Chondrocyte (in vitro differentiated cells): ENCODE measurements at regions not wholly inside any gene's neighbourhood (a gene's known extent, or its start where the extent isn't known, plus 50 kb on each side); places are given as distances from the start of the nearest gene placed in this dataset.

Source experiments
- DNase-seq: peaks from one replicate; pipeline ENCODE4 v3.0.0; 2021; ENCODE audit warnings: mixed read lengths, low spot score
- H3K27ac Mint-ChIP-seq: one replicate; pipeline ENCODE4 v1.8.0; 2021; ENCODE audit warnings: mild to moderate bottlenecking, moderate library complexity, mixed read lengths; ENCODE audit not compliant: unreplicated experiment
- H3K27me3 Mint-ChIP-seq: 2 replicates; pipeline ENCODE4 v1.8.0; 2021; ENCODE audit warnings: low read depth, mixed read lengths
- H3K36me3 Mint-ChIP-seq: 2 replicates; pipeline ENCODE4 v1.8.0; 2021; ENCODE audit warnings: low read depth, mixed read lengths
- H3K4me1 Mint-ChIP-seq: 2 replicates; pipeline ENCODE4 v1.8.0; 2021; ENCODE audit warnings: low read depth, mild to moderate bottlenecking, mixed read lengths
- H3K4me3 Mint-ChIP-seq: one replicate; pipeline ENCODE4 v1.8.0; 2021; ENCODE audit warnings: mild to moderate bottlenecking, moderate library complexity, mixed read lengths; ENCODE audit not compliant: unreplicated experiment
- H3K9me3 Mint-ChIP-seq: 2 replicates; pipeline ENCODE4 v1.8.0; 2021; ENCODE audit warnings: low read depth, mixed read lengths
- TF ChIP-seq, protein P1 (sequence below): fragments of 200-600 bp; sonication (generic); IDR thresholded peaks from 2 replicates; pipeline ENCODE4 v1.5.0; 2021; ENCODE audit warnings: antibody characterized with exemption, mild to moderate bottlenecking, moderate library complexity

DNA sequence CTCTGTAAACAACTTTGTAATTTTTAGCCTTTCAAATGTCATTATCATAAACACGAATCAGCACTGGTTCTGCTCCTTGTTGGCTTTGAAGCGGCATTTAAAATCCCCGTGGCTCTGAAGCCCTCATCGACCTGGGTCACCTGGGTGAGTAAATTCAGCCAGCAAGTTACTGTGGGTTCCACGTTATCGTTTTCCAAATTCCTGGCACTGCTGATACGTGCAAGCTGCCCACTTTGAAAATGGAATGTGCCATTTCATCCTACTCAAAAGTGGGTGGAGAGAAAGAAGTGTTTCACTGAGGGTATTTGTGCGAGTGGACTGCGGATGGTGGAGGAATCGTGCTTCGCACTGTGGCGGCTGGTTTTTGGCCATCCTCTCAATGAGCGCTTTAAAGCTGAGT, 281.7 kb downstream of the KLF6 start:
- Mint-ChIP-seq H3K36me3 (no peaks in the 10 kb centered on the region), H3K27me3 (no peaks in the 10 kb centered on the region), H3K9me3 (no peaks in the 10 kb centered on the region), H3K4me3 (no peak overlapping the region), H3K4me1 (peaks cover 21% of the 10 kb centered on the region), H3K27ac (no peak overlapping the region)
- no peak for DNase-seq
- TF ChIP-seq, protein P1, sequence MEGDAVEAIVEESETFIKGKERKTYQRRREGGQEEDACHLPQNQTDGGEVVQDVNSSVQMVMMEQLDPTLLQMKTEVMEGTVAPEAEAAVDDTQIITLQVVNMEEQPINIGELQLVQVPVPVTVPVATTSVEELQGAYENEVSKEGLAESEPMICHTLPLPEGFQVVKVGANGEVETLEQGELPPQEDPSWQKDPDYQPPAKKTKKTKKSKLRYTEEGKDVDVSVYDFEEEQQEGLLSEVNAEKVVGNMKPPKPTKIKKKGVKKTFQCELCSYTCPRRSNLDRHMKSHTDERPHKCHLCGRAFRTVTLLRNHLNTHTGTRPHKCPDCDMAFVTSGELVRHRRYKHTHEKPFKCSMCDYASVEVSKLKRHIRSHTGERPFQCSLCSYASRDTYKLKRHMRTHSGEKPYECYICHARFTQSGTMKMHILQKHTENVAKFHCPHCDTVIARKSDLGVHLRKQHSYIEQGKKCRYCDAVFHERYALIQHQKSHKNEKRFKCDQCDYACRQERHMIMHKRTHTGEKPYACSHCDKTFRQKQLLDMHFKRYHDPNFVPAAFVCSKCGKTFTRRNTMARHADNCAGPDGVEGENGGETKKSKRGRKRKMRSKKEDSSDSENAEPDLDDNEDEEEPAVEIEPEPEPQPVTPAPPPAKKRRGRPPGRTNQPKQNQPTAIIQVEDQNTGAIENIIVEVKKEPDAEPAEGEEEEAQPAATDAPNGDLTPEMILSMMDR = no peak

DNA sequence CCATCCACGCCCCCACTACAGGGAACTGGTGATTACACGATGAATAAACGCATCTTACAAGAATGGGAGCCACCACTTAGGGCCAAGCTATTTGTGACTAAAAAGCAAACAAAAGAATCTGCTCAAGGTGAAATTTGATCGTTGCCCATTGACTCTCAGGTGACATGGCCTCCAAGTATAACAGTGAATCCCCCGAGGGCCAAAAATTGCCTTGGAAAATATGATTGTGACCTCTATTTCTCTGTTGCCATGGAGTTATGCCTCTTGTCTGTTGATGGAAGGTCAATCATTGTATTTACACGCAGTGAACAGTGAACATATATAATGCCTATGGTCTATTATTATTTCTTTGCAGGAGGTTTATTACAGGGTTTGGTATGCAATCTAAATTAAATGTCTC, 282.3 kb downstream of the KLF6 start:
- Mint-ChIP-seq H3K9me3 (no peaks in the 10 kb centered on the region), H3K36me3 (no peaks in the 10 kb centered on the region), H3K27ac (no peak overlapping the region), H3K4me3 (no peak overlapping the region), H3K27me3 (no peaks in the 10 kb centered on the region), H3K4me1 (peaks cover 25% of the 10 kb centered on the region)
- DNase-seq = no peak
- TF ChIP-seq, protein P1 = no peak

DNA sequence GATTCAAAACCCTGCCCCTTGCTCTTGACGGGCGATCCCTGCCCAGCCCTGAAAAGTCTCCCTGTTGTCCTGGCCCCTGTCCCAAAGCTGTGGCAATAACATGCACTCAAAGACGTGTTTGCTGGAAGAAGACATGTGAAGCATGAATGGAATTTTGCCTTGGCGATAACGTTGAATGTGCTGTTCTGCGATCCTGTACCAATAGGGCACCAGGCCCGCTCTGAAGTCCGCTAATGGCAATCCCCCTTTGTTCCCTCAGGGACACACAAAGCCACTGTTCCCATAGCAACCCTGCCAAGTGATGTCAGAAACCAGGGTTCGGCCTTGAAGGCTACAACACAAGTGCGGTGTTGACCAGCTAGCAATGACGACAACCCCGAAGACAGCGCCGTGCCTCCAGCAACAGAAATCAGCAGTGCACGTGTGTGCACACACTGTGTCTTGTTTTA, 284.6 kb downstream of the KLF6 start:
- H3K9me3 Mint-ChIP-seq = no peaks in the 10 kb centered on the region
- no peaks in the 10 kb centered on the region for H3K36me3 Mint-ChIP-seq
- peak overlapping the region; percentile 46 for H3K4me3 Mint-ChIP-seq
- TF ChIP-seq, protein P1 = no peak
- H3K4me1 Mint-ChIP-seq = peaks cover 42% of the 10 kb centered on the region
- H3K27ac Mint-ChIP-seq = peak overlapping the region; percentile 95
- DNase-seq = no peak
- no peaks in the 10 kb centered on the region for H3K27me3 Mint-ChIP-seq

DNA sequence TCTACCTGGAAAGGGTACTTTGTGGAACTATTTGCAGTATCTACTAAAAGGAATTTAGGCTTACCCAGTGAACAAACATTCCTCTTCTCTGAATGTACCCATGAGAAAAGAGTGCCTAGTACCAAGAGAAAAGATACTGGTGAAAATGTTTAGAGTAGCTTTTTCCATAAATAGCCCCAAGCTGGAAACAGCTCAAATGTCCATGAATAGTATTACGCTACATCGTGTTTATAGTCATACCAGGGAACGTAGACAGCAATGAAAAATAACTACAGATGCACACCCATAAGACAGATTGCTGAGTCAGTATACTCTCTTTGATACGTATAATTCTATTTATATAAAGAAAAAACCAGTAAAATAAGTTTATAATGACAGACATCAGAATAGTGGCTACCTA, 285.9 kb downstream of the KLF6 start:
- DNase-seq = no peak
- no peaks in the 10 kb centered on the region for H3K27me3 Mint-ChIP-seq
- peak overlapping the region; percentile 67 for H3K27ac Mint-ChIP-seq
- TF ChIP-seq, protein P1 = no peak
- no peaks in the 10 kb centered on the region for H3K9me3 Mint-ChIP-seq
- peaks cover 56% of the 10 kb centered on the region for H3K4me1 Mint-ChIP-seq
- H3K36me3 Mint-ChIP-seq = no peaks in the 10 kb centered on the region
- no peak overlapping the region for H3K4me3 Mint-ChIP-seq

DNA sequence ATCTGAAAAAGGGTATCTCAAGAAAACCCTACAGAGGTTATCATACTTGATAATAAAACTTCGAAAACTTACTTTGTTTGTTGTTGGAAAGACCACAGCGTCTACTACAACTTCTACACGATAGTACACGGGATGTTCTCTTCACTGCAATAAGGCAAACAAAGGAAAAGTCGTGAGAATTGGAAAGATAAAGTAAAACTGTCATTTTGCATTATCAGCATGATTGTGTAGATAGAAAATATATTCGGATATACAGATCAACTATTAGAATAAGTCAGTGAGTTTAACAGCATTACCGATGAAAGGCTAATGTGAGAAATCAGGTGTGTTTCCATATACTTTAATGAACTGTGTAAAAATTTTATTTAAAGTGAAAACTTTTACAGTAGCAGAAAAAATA, 287.4 kb downstream of the KLF6 start:
- Mint-ChIP-seq H3K4me3 (no peak overlapping the region), H3K27ac (no peak overlapping the region), H3K36me3 (no peaks in the 10 kb centered on the region), H3K9me3 (no peaks in the 10 kb centered on the region), H3K4me1 (peaks cover 63% of the 10 kb centered on the region), H3K27me3 (no peaks in the 10 kb centered on the region)
- DNase-seq = no peak
- TF ChIP-seq, protein P1 = no peak
